ENCODE measurements at regions not wholly inside any gene's neighbourhood (a gene's known extent, or its start where the extent isn't known, plus 50 kb on each side); places are given as distances from the start of the nearest gene placed in this dataset.

DNA sequence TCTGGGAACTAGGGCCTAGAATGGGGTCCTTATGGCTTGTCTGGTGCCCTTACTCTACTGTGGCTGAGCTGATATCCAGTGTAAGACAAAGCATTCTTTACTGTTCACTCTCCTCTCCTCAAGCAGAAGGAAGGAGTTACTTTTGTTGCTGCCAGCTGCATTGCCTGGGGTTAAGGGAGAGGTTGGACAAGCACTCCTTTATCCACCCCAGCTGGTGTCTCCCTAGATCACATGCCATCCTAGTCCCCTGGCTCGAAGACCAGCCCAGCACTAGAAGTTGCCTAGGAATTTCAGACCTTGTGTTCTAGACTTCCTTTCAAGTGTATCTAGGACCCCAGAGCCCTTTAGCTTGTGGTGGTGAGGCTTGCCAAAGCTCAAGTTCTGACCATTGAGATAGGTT is 1051.5 kb upstream of the C9orf72 start:
- H3K23me2 ChIP-seq (ENCODE audit: insufficient read length, low read depth, low read length, poor library complexity, severe bottlenecking) = no peaks in the 10 kb centered on the region
- no peaks in the 10 kb centered on the region for H4K20me1 ChIP-seq (ENCODE audit: control insufficient read depth, insufficient read depth, insufficient read length)
- H3K79me2 ChIP-seq (ENCODE audit: insufficient read depth, low read length) = no peaks in the 10 kb centered on the region
- no peak overlapping the region for H2BK15ac ChIP-seq (ENCODE audit: low read depth, low read length)
- no peak for DNase-seq
- Mint-ChIP-seq H3K9me3 (peaks cover 0 to 3% of the 10 kb centered on the region in 2 experiments; a peak in 3 of 5 replicates), H3K4me1 (no peaks in the 10 kb centered on the region), H3K27ac (no peak overlapping the region; a peak in 1 of 7 replicates), H3K27me3 (ENCODE audit: low read depth) (no peaks in the 10 kb centered on the region), H3K4me3 (no peak overlapping the region), H3K36me3 (ENCODE audit: insufficient read depth in 1 of 3, low read depth in 3 of 3) (peaks cover 0 to 4% (median 0%) of the 10 kb centered on the region in 3 experiments; a peak in 1 of 7 replicates)
- H3K4me2 ChIP-seq (ENCODE audit: insufficient read depth, insufficient read length, low read length) = no peak overlapping the region
- H4K8ac ChIP-seq (replicated peaks; ENCODE audit: insufficient read length, low read depth, low read length) = no peak overlapping the region
- no peak overlapping the region for H3K27ac ChIP-seq (ENCODE audit: insufficient read length, low read depth, low read length)
- H4K91ac ChIP-seq (ENCODE audit: insufficient read length, low read depth, low read length) = no peak overlapping the region
- no peak overlapping the region for H3K9ac ChIP-seq (ENCODE audit: extremely low read depth, insufficient read length, low read length)
- H3T11ph ChIP-seq (ENCODE audit: low read length) = no peak overlapping the region
- H3K14ac ChIP-seq (ENCODE audit: insufficient read depth, low read length) = no peak overlapping the region
- H3K79me1 ChIP-seq (ENCODE audit: insufficient read depth, low read depth, low read length, poor library complexity, severe bottlenecking) = no peaks in the 10 kb centered on the region
- TF ChIP-seq, protein P1, sequence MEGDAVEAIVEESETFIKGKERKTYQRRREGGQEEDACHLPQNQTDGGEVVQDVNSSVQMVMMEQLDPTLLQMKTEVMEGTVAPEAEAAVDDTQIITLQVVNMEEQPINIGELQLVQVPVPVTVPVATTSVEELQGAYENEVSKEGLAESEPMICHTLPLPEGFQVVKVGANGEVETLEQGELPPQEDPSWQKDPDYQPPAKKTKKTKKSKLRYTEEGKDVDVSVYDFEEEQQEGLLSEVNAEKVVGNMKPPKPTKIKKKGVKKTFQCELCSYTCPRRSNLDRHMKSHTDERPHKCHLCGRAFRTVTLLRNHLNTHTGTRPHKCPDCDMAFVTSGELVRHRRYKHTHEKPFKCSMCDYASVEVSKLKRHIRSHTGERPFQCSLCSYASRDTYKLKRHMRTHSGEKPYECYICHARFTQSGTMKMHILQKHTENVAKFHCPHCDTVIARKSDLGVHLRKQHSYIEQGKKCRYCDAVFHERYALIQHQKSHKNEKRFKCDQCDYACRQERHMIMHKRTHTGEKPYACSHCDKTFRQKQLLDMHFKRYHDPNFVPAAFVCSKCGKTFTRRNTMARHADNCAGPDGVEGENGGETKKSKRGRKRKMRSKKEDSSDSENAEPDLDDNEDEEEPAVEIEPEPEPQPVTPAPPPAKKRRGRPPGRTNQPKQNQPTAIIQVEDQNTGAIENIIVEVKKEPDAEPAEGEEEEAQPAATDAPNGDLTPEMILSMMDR (conservative IDR thresholded peaks at IDR 0.05) = no peak
- no peaks in the 10 kb centered on the region for H3K4me1 ChIP-seq (ENCODE audit: insufficient read depth, low read length)
- H3K9me3 ChIP-seq (ENCODE audit: control insufficient read depth, low read depth, low read length) = no peaks in the 10 kb centered on the region
- H3K56ac ChIP-seq (ENCODE audit: insufficient read length, low read depth, low read length) = no peak overlapping the region
- H2BK5ac ChIP-seq (ENCODE audit: insufficient read length, low read length) = no peak overlapping the region
- no peaks in the 10 kb centered on the region for H3K27me3 ChIP-seq (ENCODE audit: insufficient read depth, low read length)
- H2AFZ ChIP-seq (ENCODE audit: low read length) = no peak overlapping the region
- H2BK12ac ChIP-seq (ENCODE audit: insufficient read length, low read depth, low read length) = no peak overlapping the region
- no peak overlapping the region for H4K5ac ChIP-seq (ENCODE audit: insufficient read length, low read depth, low read length)
- H2BK120ac ChIP-seq (ENCODE audit: low read depth, low read length, poor library complexity, severe bottlenecking) = no peak overlapping the region
- H3K4ac ChIP-seq (ENCODE audit: low read depth, low read length) = no peak overlapping the region
- H2BK20ac ChIP-seq (ENCODE audit: low read depth, low read length, poor library complexity, severe bottlenecking) = no peak overlapping the region
- no peak overlapping the region for H3K23ac ChIP-seq (ENCODE audit: insufficient read length, low read depth, low read length)
- no peak overlapping the region for H2AK5ac ChIP-seq (ENCODE audit: insufficient read length, low read length)
- H3K18ac ChIP-seq (ENCODE audit: insufficient read length, low read depth, low read length) = no peak overlapping the region
- WGBS (ENCODE audit: extremely low coverage, insufficient read length, low lambda C conversion rate) = no CpG with 5 or more reads among the region's 1 CpG

All from H9 (cell line).